Tibial artery (tissue), 4 donors: ENCODE measurements at regions not wholly inside any gene's neighbourhood (a gene's known extent, or its start where the extent isn't known, plus 50 kb on each side); places are given as distances from the start of the nearest gene placed in this dataset.

ENCODE experiments used
- DNase-seq, 2 donors: peaks; one replicate each; pipeline ENCODE4 v3.0.0-alpha.2; 2019
- H3K27ac ChIP-seq, 2 donors: fragments of 200-600 bp; sonication (generic) in 1 of 2; 1 replicate in 1 of 2; 2 replicates in 1 of 2; pipeline ENCODE4 v1.5.1; 2018 to 2019; ENCODE audit warnings: mild to moderate bottlenecking in 1 of 2
- H3K27me3 ChIP-seq, 2 donors: fragments of 200-600 bp; sonication (generic) in 1 of 2; one replicate each; pipeline versions ENCODE4 v1.5.1 to v1.6.0; 2016 to 2019
- H3K36me3 ChIP-seq, 3 donors: fragments of 200-600 bp; sonication (generic) in 2 of 3; one replicate each; pipeline ENCODE4 v1.5.1; 2016 to 2019; ENCODE audit warnings: mild to moderate bottlenecking in 2 of 3
- H3K4me1 ChIP-seq, 4 donors: fragments of 200-600 bp; sonication (generic) in 2 of 4; 1 replicate in 3 of 4; 2 replicates in 1 of 4; pipeline ENCODE4 v1.5.1; 2016 to 2019
- H3K4me3 ChIP-seq, 2 donors: fragments of 200-600 bp; sonication (generic) in 1 of 2; 1 replicate in 1 of 2; 2 replicates in 1 of 2; pipeline ENCODE4 v1.5.1; 2018 to 2019; ENCODE audit warnings: mild to moderate bottlenecking in 2 of 2
- H3K9me3 ChIP-seq, 3 donors: fragments of 200-600 bp; sonication (generic) in 1 of 3; one replicate each; pipeline ENCODE4 v1.5.1; 2016 to 2019
- CTCF ChIP-seq, 2 experiments: fragments of 200-600 bp in 1 of 2; fragments of 450-650 bp in 1 of 2; IDR thresholded peaks; one replicate each; pipeline ENCODE4 v1.5.1; 2017 to 2019; ENCODE audit warnings: antibody characterized with exemption in 2 of 2, mild to moderate bottlenecking in 1 of 2, moderate library complexity in 1 of 2
- intact Hi-C: fragments of 100-400 bp; cut with DNase I; formaldehyde crosslinking; loops from one replicate; pipeline ENCODE4 v1.15.0; 2023; ENCODE audit warnings: low total_unique reads

DNA sequence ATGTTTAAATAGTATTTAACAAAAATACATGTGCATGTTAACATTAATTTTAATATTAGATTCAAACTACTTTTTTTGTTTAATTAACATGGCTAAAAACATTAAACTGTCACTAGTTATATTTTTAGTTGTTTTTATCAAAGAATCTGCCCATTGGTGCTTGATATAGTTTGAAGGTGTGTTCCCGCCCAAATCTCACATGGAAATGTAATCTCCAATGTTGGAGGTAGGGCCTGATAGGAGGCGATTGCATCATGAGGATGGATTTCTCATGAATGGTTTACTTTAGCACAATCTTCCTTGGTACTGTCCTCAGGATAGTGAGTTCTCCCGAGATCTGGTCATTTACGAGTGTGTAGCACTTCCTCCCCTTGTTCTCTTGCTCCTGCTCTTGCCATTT, 2459.4 kb downstream of the PCDH9 start:
- Histone ChIP-seq H3K36me3 (no peaks in the 10 kb centered on the region), H3K27ac (no peak overlapping the region), H3K4me1 (no peaks in the 10 kb centered on the region), H3K27me3 (no peaks in the 10 kb centered on the region), H3K4me3 (no peak overlapping the region), H3K9me3 (no peaks in the 10 kb centered on the region)
- intact Hi-C loops, result no loop called here
- DNase-seq, result no peak
- no peak for TF ChIP-seq CTCF (IDR thresholded peaks at IDR 0.05)

DNA sequence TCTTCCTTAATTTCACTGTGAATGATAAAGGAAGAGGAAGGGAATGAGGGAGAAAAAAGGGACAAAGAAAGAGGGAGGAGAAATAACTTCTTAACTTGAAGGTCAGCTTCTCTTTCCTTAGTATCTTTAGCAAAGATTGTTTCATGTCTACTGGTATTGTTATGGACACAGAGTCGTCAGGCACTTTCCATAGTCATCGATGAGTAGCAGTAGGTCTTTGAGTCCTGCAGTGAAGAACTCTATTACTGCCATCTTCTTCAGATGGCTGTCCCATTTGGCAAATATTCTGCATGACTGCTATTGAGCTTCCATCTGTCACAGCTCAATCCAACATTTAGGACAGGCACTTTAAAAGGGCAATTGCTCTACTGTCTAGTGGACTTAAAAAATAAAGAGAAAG, 2463.1 kb downstream of the PCDH9 start:
- Histone ChIP-seq H3K9me3 (no peaks in the 10 kb centered on the region), H3K27ac (no peak overlapping the region), H3K27me3 (no peaks in the 10 kb centered on the region), H3K36me3 (no peaks in the 10 kb centered on the region), H3K4me3 (no peak overlapping the region), H3K4me1 (no peaks in the 10 kb centered on the region)
- DNase-seq, result no peak
- no peak for TF ChIP-seq CTCF (IDR thresholded peaks at IDR 0.05)
- intact Hi-C loops, result no loop called here

- H3K36me3 ChIP-seq, result no peaks in the 10 kb centered on the region
- no peak overlapping the region for H3K27ac ChIP-seq
- no peak for DNase-seq
- no peaks in the 10 kb centered on the region for H3K9me3 ChIP-seq
- TF ChIP-seq CTCF (IDR thresholded peaks at IDR 0.05), result no peak
- no peaks in the 10 kb centered on the region for H3K27me3 ChIP-seq
- intact Hi-C loops, result no loop called here
- H3K4me1 ChIP-seq, result no peaks in the 10 kb centered on the region
- H3K4me3 ChIP-seq, result no peak overlapping the region
Observed at GRCh38 chr13:64765636-64766035, 2464.5 kb downstream of the PCDH9 start.

- Histone ChIP-seq H3K36me3 (no peaks in the 10 kb centered on the region), H3K27me3 (no peaks in the 10 kb centered on the region), H3K4me3 (no peak overlapping the region), H3K27ac (no peak overlapping the region), H3K4me1 (no peaks in the 10 kb centered on the region), H3K9me3 (no peaks in the 10 kb centered on the region)
- TF ChIP-seq CTCF (IDR thresholded peaks at IDR 0.05), result no peak
- intact Hi-C loops, result no loop called here
- no peak for DNase-seq
Observed at GRCh38 chr13:64758521-64759244, 2471.5 kb downstream of the PCDH9 start.

- Histone ChIP-seq H3K27ac (no peak overlapping the region), H3K9me3 (no peaks in the 10 kb centered on the region), H3K27me3 (no peaks in the 10 kb centered on the region), H3K4me3 (no peak overlapping the region), H3K4me1 (no peaks in the 10 kb centered on the region), H3K36me3 (no peaks in the 10 kb centered on the region)
- TF ChIP-seq CTCF (IDR thresholded peaks at IDR 0.05), result no peak
- DNase-seq, result no peak
- intact Hi-C loops, result no loop called here
Observed at GRCh38 chr13:64756621-64757020, 2473.5 kb downstream of the PCDH9 start.

GRCh38 chr13:64755961-64756360, 2474.2 kb downstream of the PCDH9 start:
- Histone ChIP-seq H3K36me3 (no peaks in the 10 kb centered on the region), H3K27me3 (no peaks in the 10 kb centered on the region), H3K27ac (no peak overlapping the region), H3K4me1 (no peaks in the 10 kb centered on the region), H3K4me3 (no peak overlapping the region), H3K9me3 (no peaks in the 10 kb centered on the region)
- intact Hi-C loops, result no loop called here
- no peak for DNase-seq
- no peak for TF ChIP-seq CTCF (IDR thresholded peaks at IDR 0.05)
